GOT3 (cell line): ENCODE measurements at regions not wholly inside any gene's neighbourhood (a gene's known extent, or its start where the extent isn't known, plus 50 kb on each side); places are given as distances from the start of the nearest gene placed in this dataset.
A peak's percentile ranks its signal among the peaks of the same experiment; 100 is the strongest.
"Not testable (repeated sequence)": the region's sequence is repeated elsewhere in the genome, so short reads cannot be mapped to it uniquely, and the experiment has no call there.

ENCODE experiments used
- DNase-seq: peaks from one replicate; lab custom pipeline; 2025; ENCODE audit warnings: mixed read lengths; lab: John Stamatoyannopoulos, UW

GRCh38 chr2:215831296-215831913 lies 181.9 kb downstream of the MREG start:
- DNase-seq, result no peak

GRCh38 chr2:215830304-215830703 lies 183.0 kb downstream of the MREG start:
- peak; percentile 6 for DNase-seq

GRCh38 chr2:215829261-215829660 lies 184.1 kb downstream of the MREG start:
- DNase-seq, result no peak

- no peak for DNase-seq
Observed at GRCh38 chr2:215828528-215829184, 184.7 kb downstream of the MREG start.

GRCh38 chr2:215826838-215827441 lies 186.4 kb downstream of the MREG start:
- DNase-seq, result no peak

- DNase-seq, result no peak
Observed at GRCh38 chr2:215826376-215826775, 187.0 kb downstream of the MREG start.

GRCh38 chr2:215825707-215826106 lies 187.6 kb downstream of the MREG start:
- DNase-seq, result no peak

GRCh38 chr2:215821298-215821697 lies 192.1 kb downstream of the MREG start:
- not testable (repeated sequence) for DNase-seq

GRCh38 chr2:215819713-215820112 lies 193.6 kb downstream of the MREG start:
- DNase-seq, result not testable (repeated sequence)

GRCh38 chr2:215817046-215817445 lies 196.3 kb downstream of the MREG start:
- no peak for DNase-seq

- no peak for DNase-seq
Observed at GRCh38 chr2:215816424-215816823, 196.9 kb downstream of the MREG start.

GRCh38 chr2:215815960-215816359 lies 197.4 kb downstream of the MREG start:
- DNase-seq, result no peak

GRCh38 chr2:215812966-215813365 lies 200.4 kb downstream of the MREG start:
- no peak for DNase-seq

GRCh38 chr2:215811409-215812345 lies 201.7 kb downstream of the MREG start:
- no peak for DNase-seq

- DNase-seq, result no peak
Observed at GRCh38 chr2:215811003-215811402, 202.3 kb downstream of the MREG start.

- DNase-seq, result no peak
Observed at GRCh38 chr2:215808996-215809395, 204.4 kb downstream of the MREG start.

GRCh38 chr2:215808194-215808593 lies 205.2 kb downstream of the MREG start:
- DNase-seq, result no peak

GRCh38 chr2:215805493-215805892 lies 207.9 kb downstream of the MREG start:
- DNase-seq, result no peak

GRCh38 chr2:215803150-215803549 lies 210.2 kb downstream of the MREG start:
- DNase-seq, result no peak

GRCh38 chr2:215799194-215799593 lies 214.2 kb downstream of the MREG start:
- DNase-seq, result no peak

GRCh38 chr2:215797676-215798075 lies 215.7 kb downstream of the MREG start:
- DNase-seq, result no peak

- no peak for DNase-seq
Observed at GRCh38 chr2:215796140-215796855, 217.1 kb downstream of the MREG start.
